Stimulated activated CD8-positive, alpha-beta memory T cell treated with anti-CD3 and anti-CD28 coated beads, Interleukin-4, amount 100 ng/mL, for 48 hours (primary cell): ENCODE measurements at regions not wholly inside any gene's neighbourhood (a gene's known extent, or its start where the extent isn't known, plus 50 kb on each side); places are given as distances from the start of the nearest gene placed in this dataset.

Experiments used
- DNase-seq: peaks from one replicate; pipeline ENCODE4 v3.0.0-alpha.2; 2020

DNA sequence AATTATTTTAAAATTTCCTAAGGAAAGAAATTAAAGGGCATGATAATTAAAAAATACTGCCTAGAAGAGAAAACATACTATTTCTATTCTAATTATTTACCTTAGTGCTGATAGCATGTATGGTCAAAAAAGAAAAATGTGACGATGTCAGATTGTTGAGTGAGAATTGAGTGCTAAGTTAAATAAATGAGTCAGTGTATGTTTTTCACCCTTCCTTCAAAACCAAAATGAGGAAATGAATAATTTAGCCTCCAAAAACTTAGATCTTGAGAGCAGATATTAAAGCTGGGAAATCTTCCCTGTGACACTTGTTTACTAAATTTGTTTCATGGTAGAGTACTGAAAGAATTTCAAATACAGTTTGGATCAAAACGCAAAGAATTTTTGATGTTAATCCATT, 58.6 kb upstream of the NYAP2 start:
- no peak for DNase-seq

DNA sequence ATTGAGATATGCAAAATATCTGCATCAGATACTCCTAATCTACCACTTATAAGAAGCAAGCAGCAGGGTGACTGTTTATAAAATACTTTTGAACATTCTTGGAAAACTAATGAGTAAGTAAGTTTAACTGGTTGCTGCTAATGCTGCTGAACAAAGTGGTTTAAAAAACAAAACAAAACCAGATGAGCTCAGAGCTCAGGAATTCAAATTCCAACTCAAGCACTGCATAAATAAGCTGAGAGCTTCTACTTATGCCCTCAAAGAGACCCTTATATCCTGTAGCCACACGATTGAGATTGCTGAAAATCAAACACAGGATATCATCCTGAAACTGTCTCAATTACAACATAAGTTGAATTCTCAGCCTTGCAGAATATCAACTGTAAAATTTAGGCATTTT, 62.3 kb upstream of the NYAP2 start:
- DNase-seq = no peak

DNA sequence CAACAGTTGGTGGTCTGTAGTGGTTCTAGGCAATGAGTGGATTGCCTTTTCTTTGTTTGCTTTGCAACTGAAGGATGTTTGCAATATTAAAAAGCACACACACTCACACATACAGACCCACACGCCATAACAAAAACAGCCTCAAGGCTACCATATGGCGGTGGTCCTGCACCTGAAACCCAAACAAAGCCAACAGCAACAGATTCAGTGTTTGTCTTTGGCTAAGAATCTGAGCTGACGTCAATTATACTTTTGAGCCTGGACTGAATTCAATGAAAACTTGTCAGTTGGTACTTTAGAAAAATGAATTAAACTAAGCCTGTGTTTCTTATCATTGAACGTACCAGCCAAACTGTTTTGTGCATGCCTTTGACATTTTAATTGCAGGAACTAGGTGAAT, 65.0 kb upstream of the NYAP2 start:
- no peak for DNase-seq

DNA sequence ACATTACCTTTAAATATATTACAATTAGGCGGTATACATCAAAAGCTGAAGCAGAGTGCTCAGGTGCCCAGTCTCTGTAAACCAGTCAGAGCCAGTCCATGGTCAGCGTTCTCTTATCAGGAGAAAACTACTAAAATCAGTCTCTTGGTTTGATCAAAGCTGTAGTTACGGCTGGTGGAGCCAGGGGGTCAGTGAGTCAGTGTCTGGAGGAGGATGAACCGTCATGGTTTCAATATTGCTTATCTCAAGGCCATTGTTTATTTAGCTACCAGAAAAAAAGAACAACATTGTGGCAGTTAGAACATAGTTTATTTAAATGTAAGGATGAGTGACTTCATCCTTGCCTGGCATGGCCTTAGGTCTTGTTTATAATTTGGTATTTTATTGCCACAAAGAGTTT, 71.3 kb upstream of the NYAP2 start:
- DNase-seq = no peak

DNA sequence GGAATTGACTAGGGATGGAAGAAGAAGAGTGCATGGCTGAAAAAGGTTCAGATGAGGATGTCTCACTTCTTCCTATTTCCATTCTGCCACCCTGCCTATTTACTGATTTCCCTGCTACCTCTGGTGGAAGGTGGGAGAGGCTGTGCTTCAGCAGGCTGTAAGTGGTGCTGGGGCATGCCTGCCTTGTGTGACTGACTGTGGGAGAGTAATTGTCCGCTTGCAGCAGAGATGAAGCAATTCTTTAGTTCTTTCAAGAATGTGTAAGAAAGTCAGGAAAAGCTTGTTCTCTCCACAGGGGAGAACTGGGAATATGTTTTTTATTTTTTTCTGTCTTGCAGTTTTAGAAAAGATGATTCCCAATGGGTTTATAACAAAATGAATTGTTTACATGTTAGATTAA, 72.5 kb upstream of the NYAP2 start:
- DNase-seq = no peak

DNA sequence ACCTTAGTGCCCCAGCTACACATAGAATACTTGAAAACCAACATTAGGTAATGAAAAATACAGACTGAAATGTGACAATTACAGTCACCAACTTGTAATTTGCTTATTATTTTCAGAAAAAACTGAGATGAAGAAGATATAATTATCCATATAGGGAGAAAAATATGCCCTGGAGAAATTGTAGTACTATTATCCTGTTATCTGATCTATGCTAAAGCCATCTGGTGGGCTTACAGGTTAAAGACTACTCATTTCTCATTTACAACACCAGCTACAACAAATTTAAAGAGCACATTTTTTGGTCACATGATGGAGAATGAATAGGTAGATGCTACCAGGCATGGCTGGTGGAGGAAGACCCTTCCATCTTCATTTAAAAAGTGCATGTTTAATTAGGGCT, 79.6 kb upstream of the NYAP2 start:
- no peak for DNase-seq

DNA sequence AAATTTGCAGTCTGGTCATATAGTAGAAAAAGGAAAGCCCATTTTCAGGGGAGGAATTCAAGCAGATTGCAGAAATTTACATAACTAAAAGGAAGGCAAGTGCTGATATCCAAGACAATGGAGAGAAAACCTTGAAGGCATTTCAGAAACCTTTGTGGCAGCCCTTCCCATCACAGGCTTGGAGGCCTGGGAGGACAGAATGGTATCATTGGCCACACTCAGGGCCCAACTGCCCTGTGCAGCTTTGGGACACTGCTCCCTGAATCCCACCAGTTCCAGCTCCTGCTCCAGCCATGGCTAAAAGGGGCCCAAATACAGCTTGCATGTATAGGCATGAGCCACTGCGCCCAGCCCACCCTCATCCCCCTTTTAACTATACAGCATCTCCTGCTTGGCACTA, 81.1 kb upstream of the NYAP2 start:
- DNase-seq = no peak

DNA sequence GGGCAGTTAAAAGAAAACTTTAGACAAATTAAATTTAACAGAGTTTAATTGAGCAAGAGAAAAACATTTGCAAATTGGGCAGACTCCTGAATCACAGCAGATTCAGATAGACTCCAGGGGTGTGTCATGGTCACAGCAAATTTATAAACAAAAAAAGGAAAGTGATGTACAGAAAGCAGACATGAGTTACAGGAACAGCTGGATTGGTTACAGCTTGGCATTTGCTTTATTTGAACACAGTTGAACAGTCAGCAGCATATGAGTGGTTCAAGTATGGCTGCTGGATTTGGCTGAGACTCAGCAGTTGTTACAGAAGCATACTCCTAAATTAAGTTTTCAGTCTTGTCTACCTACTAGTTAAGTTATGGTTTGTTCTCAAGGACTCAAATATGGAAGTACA, 82.3 kb upstream of the NYAP2 start:
- DNase-seq = no peak

DNA sequence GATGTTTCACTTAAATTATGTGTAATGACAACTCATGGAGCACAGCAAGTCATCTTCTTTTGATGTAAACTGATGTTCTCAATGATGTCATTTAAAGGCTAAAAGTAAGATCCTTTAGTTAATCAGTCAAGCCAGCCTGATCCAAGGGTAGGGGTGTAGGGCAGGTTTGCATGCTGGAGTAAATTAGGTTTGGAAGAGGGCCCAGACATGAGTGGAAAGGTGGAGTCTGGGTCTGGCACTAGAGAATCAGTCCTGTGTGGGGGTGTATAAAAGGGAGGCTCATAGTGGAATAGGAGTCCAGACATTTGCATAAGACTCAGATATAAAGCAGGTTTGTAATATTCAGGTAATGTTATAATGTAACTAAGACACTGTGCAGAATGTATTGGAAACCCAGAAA, 88.8 kb upstream of the NYAP2 start:
- no peak for DNase-seq

DNA sequence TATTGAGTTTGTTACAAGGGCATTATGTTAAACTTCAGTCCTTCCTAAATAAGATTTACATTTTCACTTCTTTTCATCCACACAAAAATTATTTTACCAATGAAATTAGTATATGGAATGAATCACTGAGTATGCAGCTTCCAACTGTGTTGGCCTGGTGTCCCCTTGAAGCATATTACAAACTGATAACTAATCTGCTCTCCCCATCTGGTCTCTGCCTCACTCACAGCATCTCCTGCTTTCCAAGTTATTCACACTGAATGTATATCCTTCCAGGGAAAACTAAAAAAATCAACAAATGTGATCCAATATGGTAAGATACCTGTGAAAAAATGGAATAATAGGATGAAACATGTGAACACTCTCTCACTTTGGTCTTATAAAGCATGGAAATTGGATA, 90.0 kb upstream of the NYAP2 start:
- no peak for DNase-seq

DNA sequence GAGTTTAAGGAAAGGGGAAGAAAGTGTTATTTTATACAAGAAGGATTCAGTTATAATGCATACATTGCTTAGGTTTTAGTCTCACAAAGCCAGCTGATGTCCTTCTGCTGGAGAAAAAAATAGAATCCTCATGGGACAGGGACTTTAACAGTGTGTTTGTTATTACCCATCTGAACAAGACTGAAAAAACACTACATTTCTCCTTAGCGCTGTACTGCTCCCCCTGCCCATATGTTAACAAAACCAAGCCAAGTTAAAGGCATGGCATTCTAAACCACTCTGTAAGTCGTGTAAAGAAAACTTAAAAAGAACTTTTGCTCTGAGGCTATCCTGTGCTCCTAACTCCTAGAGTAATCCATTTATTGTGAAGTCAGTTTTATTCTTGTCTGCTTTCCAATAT, 102.6 kb upstream of the NYAP2 start:
- no peak for DNase-seq

DNA sequence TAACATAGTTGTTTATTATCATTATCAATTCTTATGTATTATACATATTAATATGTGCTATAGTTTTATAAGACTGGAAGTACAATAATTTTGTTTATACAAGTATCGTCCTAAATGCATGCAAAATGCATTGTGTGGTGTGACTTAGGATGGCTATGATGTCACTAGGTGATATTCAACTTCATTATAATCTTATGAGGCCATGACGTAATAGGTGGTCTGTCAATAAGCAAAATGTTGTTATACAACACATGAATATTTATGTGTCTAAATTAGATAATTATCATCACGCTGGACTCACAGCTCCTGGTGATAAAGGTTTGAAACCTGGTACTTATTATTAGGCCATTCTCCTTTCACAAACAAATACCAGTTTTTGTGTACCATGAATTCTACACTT, 104.4 kb upstream of the NYAP2 start:
- DNase-seq = no peak

DNA sequence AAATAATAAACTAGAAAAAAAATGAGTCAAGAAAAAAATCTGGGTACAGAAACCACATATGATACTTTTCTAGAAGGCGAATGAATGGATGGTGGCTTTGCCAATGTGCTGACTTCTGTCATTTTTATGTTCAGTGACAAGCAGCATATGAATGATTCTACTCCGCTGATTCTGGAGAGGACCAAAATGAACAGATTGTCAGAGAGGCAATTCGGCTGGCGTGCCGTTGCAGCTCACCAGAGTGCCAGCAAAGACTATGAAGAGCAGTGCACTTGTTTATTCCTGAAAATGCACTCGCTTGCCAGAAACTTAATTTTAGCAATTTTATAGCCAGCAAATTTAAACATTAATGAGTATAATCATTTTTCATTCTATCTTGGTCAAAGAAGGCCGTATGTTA, 105.9 kb upstream of the NYAP2 start:
- DNase-seq = no peak

DNA sequence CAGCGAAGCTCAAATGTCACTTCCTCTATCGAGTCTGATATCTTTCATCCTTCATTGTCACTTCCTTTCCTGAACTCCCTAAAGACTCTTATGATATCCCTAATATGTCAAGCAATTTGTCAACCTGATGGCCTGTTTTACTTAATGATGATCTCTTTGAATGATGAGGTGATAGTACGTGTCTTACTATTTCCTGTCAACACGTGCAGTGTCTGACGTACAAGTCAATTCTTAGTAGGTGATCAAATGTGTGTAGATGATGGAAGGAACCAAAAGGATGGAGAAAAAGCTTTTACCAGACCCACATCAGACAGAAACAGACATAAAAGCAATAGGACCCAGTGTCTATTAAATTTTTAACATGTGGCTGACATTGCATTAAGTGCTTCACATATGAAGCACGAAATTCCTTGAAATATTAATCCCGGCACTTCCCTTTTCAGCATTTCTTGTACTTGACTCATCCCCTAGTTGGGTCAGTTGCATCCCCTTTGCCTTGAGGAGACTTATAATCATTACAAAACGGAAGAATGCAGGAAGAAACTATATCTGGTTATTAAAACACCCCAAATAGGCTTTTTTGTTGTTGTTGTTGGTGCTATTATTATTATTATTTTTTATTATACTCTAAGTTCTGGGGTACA, 108.6 kb upstream of the NYAP2 start:
- DNase-seq = no peak

DNA sequence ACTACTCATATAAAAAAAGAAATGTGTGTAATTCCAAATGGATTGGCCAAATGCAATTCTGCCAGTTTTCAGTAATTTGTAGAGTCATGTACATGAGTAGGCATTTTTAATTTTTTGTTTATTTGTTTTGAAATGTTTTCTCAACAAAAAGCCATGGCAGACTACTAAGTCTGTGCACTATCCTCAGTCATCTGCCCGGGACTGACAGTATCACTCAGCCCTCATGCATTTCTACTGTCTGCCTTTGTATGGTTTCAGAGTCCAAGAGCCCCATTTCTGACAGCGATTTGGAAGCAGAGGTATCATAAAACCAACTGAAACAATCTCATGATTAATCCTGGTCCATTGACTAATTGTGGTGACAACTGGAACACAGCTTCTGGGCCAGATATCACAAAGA, 109.9 kb upstream of the NYAP2 start:
- no peak for DNase-seq

DNA sequence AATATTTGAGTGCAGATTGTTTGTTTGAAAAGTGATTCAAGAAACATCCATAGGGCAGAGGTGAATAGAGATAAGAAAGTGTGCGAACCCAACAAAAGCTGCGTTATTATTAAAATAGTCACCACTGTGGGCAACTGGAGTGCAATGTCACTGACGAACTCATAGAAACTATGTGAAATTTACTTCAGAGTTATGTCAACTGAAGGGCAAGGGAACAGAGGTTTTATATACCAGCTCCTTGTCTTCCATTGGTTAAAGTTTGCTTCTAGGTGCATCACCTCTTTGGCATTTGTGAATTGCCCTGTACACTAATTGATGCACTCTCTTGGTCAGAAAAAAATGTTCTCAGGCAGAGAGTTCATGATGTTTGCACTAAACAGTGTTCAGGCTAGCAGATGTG, 110.5 kb upstream of the NYAP2 start:
- DNase-seq = no peak

DNA sequence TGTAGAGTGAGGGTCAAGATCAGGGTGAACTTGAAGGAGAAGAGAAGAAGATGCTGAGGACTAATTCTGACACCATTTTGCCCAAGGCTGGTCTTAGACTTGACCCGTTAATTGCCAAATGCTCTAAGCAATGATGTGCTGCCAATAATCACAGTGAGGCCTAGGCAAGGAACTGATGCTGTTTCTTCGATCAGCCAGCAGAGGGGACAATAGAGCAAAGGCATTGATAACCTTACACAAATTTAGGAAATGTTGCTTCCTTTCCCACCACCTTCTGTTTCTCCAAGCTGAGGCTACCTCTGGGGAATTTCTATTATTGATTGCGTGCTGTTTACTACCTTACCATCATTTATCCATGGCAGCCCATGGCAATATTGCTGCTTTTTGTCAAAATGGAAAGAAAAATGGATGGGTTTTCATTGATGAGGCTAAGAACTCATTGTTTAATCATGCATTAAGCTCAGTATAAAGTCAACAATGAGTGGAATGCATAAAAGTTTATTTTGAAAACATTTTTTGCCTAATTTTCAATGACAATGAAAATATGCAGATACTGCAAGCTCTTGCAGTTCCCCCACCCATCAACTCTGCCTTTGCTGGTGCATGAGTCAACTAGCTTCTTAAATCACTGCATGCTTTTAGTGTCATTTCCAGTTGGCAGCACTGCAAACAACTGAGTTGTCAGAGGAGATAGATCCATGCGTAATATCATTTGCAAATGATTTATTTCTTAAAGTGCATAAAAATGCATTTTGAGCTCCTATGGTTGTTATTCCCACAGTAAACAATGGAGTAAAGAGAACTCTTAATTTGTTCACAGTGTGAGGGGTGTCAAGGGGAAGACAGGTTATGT, 116.4 kb upstream of the NYAP2 start:
- peak; percentile 27 for DNase-seq

DNA sequence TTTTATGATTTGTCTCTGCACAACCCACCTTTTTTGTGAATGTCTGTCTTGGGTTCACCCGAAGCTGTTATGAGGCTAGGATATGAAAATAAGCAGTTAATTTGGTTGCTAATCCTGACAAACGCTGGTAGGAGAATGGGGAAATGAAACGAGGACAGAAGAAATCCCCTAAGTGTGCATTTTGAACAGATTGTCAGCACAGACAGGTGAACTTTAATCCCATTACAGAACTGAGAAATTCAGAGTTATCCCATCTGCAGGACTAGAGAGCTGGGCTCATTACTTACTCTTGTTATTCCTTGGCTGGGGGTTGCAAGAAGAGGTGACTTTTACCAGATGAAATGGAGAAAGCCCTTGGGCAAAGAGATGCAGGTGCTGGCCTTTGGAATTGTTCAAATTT, 123.3 kb upstream of the NYAP2 start:
- no peak for DNase-seq

DNA sequence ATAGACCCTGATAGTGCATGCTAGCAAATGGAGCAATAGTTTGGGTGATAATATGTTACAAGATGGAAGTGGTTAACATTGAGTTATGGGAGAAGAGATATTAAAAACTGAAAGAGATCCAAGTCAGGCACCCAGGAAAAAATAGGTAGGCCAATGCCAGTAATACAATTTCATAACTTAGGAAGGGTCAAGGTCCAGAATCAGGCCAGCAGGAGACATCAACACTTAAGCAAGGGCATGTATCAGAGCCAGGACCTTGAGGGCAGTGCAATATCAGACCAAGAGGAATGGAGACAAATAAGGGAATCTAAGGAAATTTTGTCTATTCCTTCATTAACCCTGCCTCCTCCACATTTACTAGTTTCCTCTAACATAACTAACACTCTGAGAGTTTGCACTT, 124.1 kb upstream of the NYAP2 start:
- no peak for DNase-seq

DNA sequence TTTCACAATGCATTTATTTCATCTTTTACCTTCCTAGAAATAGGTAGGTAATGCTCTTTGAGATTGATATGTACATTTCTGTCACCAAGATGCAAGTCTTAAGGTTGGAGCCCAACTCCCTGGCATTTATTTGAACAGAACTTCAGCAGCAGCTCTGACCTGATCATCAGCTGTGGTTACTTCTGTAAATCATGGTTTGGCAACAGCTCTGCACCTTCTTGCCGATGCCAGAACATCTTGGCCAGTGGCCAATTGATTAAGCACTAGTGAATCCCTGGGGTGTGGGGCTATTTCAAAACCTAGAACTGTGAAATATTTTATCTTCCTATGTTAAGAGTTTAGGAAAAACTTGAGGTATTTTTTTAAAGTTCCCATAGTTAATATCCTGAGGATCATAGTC, 124.8 kb upstream of the NYAP2 start:
- no peak for DNase-seq

DNA sequence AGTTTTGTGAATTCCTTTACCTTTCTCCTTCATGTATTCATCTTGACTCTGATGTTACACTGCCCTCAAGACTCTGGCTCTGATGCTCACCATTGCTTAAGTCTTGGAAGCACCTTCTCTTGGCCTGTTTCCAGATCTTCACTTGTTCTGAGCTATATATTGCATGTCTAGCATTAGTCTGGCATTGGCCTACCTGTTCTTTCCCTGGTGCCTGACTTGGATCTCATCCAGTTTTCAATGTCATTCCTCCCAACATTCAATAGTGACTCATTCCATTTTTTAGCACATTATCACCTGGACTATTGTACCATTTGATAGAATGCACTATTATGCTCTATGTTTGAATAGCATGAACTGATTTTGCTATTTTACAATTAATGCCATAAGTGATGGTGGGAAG, 127.3 kb upstream of the NYAP2 start:
- DNase-seq = no peak

DNA sequence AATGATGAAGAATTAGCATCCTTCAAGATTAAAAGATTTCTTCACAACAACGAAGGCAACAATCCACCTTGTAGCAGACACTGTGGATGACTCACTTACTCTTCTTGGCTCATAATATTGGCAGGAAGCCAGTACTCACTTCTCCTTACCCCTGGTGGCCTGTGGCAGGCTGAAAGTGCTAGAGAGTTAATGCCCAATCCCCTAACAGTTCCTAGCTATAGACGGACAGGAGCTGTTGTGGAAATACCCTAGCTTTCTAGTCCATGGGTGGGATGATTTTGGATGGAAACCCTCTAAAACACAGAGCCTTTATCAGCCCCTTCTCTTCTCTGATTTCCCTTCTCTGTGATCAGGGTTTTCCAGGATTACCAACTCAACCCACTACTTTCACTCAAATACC, 128.6 kb upstream of the NYAP2 start:
- DNase-seq = no peak

DNA sequence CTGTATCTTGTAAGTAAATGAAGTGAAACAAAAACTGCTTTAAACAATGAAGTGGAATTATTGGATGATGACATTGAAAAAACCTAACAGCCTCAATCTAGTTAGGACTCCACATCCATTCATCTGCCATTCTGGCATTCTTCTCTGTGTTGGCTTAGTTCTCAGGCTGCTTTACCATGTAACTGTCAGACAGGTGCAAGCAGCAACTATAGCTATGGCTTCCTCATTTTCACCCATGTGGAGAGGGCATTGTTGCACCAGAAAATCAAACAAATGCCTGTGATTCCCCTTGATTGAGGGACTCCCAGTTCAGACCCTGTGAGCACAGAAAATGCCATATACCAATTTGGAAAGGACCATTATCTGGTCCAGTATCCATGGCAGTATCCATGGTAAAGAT, 129.5 kb upstream of the NYAP2 start:
- no peak for DNase-seq

DNA sequence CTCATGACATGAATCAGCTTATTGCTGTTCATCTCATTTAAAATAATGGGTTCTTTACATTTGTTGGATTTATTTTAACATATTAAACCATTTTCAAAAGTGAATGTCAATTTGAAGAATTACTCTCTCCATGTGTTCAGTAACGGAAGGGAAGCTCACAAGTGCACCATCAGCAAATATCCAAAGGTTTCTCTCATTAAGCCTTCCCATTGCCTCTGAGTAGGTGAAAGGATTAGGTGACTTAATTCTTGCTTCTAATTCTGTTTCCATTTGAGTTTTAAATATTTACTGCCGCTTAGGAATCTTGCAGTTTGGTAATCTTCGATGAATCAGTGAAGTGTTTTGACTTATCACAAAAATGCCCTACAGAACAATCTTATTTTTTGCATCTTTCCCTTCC, 145.1 kb upstream of the NYAP2 start:
- no peak for DNase-seq

DNA sequence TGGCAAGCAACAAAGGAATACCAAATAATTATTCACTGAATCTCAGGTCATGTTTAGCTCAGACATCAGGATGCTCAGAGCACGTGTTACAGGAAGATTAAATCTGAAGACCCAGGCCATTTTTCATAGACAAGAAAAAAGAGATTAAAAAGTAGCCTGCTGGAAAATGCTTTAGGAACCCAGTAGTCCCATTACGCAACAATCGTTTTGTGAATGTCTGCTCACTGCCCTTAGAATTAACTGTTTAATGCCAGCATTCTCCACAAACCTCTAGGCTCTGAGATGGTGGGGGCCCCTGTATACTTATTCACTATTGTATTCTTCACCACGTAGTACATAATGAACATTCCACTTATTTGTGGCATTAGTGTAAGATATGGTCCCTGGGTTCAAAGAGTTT, 154.6 kb upstream of the NYAP2 start:
- no peak for DNase-seq
